CD8-positive, alpha-beta memory T cell (primary cell): ENCODE measurements at regions not wholly inside any gene's neighbourhood (a gene's known extent, or its start where the extent isn't known, plus 50 kb on each side); places are given as distances from the start of the nearest gene placed in this dataset.
A peak's percentile ranks its signal among the peaks of the same experiment; 100 is the strongest.
"Not testable (repeated sequence)": the region's sequence is repeated elsewhere in the genome, so short reads cannot be mapped to it uniquely, and the experiment has no call there.

Source experiments
- CTCF ChIA-PET: fragments of 350-600 bp; sonication (Branson Sonifier 250); formaldehyde crosslinking; loops from one replicate; lab custom pipeline; 2021; ENCODE audit warnings: antibody characterized with exemption; lab: Charles Lee
- POLR2A ChIA-PET: fragments of 350-600 bp; sonication (Branson Sonifier 250); formaldehyde crosslinking; loops from one replicate; lab custom pipeline; 2021; ENCODE audit warnings: antibody characterized with exemption; lab: Charles Lee
- DNase-seq, 5 donors: peaks; one replicate each; pipeline versions ENCODE4 v3.0.0 to v3.0.0-alpha.2; 2020 to 2022; ENCODE audit warnings: mixed read lengths in 1 of 5
- H3K27ac ChIP-seq: one replicate; pipeline ENCODE4 v1.7.0; 2013; ENCODE audit warnings: low read depth, mild to moderate bottlenecking, low read length, moderate library complexity
- H3K27me3 ChIP-seq: 2 replicates; pipeline ENCODE4 v1.7.0; 2013; ENCODE audit warnings: low read length, mild to moderate bottlenecking; ENCODE audit not compliant: insufficient read depth, poor library complexity, severe bottlenecking
- H3K36me3 ChIP-seq: 2 replicates; pipeline ENCODE4 v1.7.0; 2013; ENCODE audit warnings: mild to moderate bottlenecking, low read length, moderate library complexity; ENCODE audit not compliant: insufficient read depth
- H3K4me1 ChIP-seq: 2 replicates; pipeline ENCODE4 v1.7.0; 2013; ENCODE audit warnings: mild to moderate bottlenecking, low read length, moderate library complexity; ENCODE audit not compliant: insufficient read depth
- H3K4me3 ChIP-seq: 2 replicates; pipeline ENCODE4 v1.7.0; 2013; ENCODE audit warnings: mild to moderate bottlenecking, low read length
- H3K9me3 ChIP-seq: 2 replicates; pipeline ENCODE4 v1.7.0; 2013; ENCODE audit warnings: mild to moderate bottlenecking, low read length
- H3K27ac Mint-ChIP-seq, 8 donors: one replicate each; pipeline ENCODE4 v1.8.0; 2020 to 2021; ENCODE audit warnings: mixed read lengths in 8 of 8, mild to moderate bottlenecking in 6 of 8, inconsistent platforms in 3 of 8, moderate library complexity in 3 of 8
- H3K27me3 Mint-ChIP-seq, 2 donors: one replicate each; pipeline ENCODE4 v1.8.0; 2020 to 2021; ENCODE audit warnings: mixed read lengths in 2 of 2, mild to moderate bottlenecking in 1 of 2, moderate library complexity in 1 of 2
- H3K36me3 Mint-ChIP-seq, 3 donors: one replicate each; pipeline ENCODE4 v1.8.0; 2020 to 2021; ENCODE audit warnings: mixed read lengths in 3 of 3, inconsistent platforms in 1 of 3, mild to moderate bottlenecking in 1 of 3
- H3K4me1 Mint-ChIP-seq, 3 donors: one replicate each; pipeline ENCODE4 v1.8.0; 2020 to 2021; ENCODE audit warnings: mixed read lengths in 3 of 3, inconsistent platforms in 1 of 3, mild to moderate bottlenecking in 1 of 3
- H3K4me3 Mint-ChIP-seq, 7 donors: one replicate each; pipeline ENCODE4 v1.8.0; 2020 to 2021; ENCODE audit warnings: mixed read lengths in 7 of 7, mild to moderate bottlenecking in 6 of 7, moderate library complexity in 4 of 7, inconsistent platforms in 2 of 7
- H3K9me3 Mint-ChIP-seq, 5 donors: one replicate each; pipeline ENCODE4 v1.8.0; 2020 to 2022; ENCODE audit warnings: mixed read lengths in 5 of 5, mild to moderate bottlenecking in 3 of 5, moderate library complexity in 2 of 5, inconsistent platforms in 1 of 5

DNA sequence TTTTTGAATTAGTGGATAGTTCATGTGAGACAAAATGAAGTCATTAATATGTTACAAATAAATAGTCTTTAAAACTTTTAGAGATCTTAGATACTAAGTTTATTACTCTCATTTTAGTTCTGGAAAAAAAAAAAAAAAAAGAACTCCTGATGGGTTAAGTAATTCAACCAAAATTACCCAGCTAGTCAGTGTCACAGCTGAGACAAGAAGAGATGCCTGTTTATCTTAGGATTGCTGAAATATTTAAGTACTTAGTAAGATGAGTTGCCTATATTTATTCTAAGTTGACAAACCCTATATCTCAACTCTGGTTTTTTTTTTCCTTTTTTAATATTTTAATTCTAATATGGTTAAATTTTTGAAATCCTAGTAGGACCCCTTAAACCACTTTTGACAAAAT, 781.0 kb upstream of the LRRN3 start:
- ChIA-PET POLR2A (no interaction called here), CTCF (no interaction called here)
- H3K4me3 Mint-ChIP-seq, result no peak overlapping the region
- H3K36me3 Mint-ChIP-seq, result no peaks in the 10 kb centered on the region
- H3K36me3 ChIP-seq, result no peaks in the 10 kb centered on the region
- no peak for DNase-seq
- H3K4me1 ChIP-seq, result no peaks in the 10 kb centered on the region
- H3K9me3 Mint-ChIP-seq, result peaks cover 0 to 4% (median 2%) of the 10 kb centered on the region in 5 donors
- H3K4me3 ChIP-seq, result no peak overlapping the region
- H3K27me3 ChIP-seq, result no peaks in the 10 kb centered on the region
- H3K4me1 Mint-ChIP-seq, result no peaks in the 10 kb centered on the region
- no peaks in the 10 kb centered on the region for H3K9me3 ChIP-seq
- no peaks in the 10 kb centered on the region for H3K27me3 Mint-ChIP-seq
- H3K27ac ChIP-seq, result no peak overlapping the region
- H3K27ac Mint-ChIP-seq, result no peak overlapping the region

DNA sequence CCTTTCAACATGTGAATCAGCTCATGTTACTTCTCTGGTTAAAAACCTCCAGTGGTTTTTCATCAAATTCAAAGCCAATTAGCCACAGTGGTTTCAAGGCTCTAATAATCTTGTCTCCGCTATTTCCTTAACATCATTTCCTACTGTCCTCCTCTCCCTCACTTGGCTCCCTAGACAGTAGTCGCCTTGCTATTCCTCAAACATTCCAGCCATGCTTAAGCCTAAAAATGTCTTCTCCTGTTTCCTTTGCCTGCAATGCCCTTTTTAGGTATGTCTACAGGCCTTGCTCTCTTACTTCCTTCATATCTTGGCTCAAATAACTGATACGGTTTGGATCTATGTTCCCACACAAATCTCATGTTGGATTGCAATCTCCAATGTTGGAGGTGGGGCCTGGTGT, 779.4 kb upstream of the LRRN3 start:
- Histone ChIP-seq H3K36me3 (no peaks in the 10 kb centered on the region), H3K27me3 (no peaks in the 10 kb centered on the region), H3K4me3 (no peak overlapping the region), H3K4me1 (no peaks in the 10 kb centered on the region), H3K27ac (no peak overlapping the region), H3K9me3 (no peaks in the 10 kb centered on the region)
- no peaks in the 10 kb centered on the region for H3K4me1 Mint-ChIP-seq
- H3K9me3 Mint-ChIP-seq, result peaks cover 0 to 4% (median 2%) of the 10 kb centered on the region in 5 donors
- no peaks in the 10 kb centered on the region for H3K36me3 Mint-ChIP-seq
- DNase-seq, result no peak
- ChIA-PET POLR2A (no interaction called here), CTCF (no interaction called here)
- no peaks in the 10 kb centered on the region for H3K27me3 Mint-ChIP-seq
- peak overlapping the region in 1 of 8 donors; percentile 25 for H3K27ac Mint-ChIP-seq
- no peak overlapping the region for H3K4me3 Mint-ChIP-seq

DNA sequence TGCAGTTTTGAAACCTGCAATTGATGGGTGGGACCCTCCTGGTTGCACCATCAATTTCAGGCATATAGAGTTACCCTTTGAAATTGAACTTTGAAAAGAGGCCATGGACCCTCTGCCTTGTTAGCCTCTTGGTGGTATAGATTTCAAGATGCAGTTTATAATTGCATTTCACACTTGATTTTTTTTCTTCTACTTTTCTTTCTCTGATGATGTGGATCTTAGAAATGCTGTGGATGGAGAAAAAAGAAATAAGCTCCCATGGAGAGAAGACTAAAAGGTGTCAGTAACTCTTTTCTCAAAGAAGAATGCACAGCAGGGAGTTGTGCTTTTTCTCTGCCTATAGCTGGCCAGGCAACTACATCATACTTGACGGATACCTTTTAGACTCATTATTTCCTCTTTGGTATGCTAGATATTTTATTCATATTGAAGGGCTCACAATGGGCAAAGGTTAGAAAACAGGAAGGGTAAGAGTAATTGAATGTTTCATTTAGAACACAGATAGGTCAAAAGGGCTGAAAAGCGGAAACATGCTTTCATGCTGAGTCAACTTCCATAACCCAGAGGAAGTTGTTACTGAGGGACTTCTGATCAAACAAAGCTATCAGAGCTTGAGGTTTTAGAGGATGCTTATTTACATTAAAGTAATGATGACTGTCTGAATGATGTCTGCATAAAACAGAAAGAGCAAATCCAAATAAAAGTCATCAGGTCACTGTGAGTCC, 773.2 kb upstream of the LRRN3 start:
- Histone ChIP-seq H3K9me3 (no peaks in the 10 kb centered on the region), H3K27me3 (no peaks in the 10 kb centered on the region), H3K4me3 (no peak overlapping the region), H3K36me3 (no peaks in the 10 kb centered on the region), H3K4me1 (no peaks in the 10 kb centered on the region), H3K27ac (no peak overlapping the region)
- H3K9me3 Mint-ChIP-seq, result peaks cover 6 to 13% (median 9%) of the 10 kb centered on the region in 5 donors
- no peaks in the 10 kb centered on the region for H3K36me3 Mint-ChIP-seq
- POLR2A ChIA-PET, result no interaction called here
- no peak overlapping the region for H3K4me3 Mint-ChIP-seq
- peaks cover 0 to 1% of the 10 kb centered on the region in 2 donors for H3K27me3 Mint-ChIP-seq
- no peak overlapping the region for H3K27ac Mint-ChIP-seq
- no peak for DNase-seq
- CTCF ChIA-PET, result no interaction called here
- H3K4me1 Mint-ChIP-seq, result no peaks in the 10 kb centered on the region

DNA sequence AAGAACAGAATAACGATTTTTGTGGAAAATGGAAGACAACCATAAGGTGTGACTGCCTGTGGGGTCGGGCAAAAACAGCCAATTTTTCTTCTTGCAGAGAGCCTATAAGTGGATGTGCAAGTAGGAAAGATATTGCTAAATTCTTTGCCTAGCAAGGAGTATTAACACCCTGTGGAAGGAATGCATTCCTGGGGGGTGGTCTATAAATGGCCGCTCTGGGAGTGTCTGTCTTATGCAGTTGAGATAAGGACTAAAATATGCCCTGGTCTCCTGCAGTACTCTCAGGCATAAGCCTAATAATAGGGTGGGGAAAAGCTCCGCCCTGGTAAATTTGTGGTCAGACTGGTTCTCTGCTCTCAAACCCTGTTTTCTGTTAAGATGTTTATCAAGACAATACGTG, 770.6 kb upstream of the LRRN3 start:
- H3K4me1 Mint-ChIP-seq, POLR2A ChIA-PET, H3K36me3 Mint-ChIP-seq, CTCF ChIA-PET, H3K27ac Mint-ChIP-seq, H3K9me3 ChIP-seq, H3K4me3 ChIP-seq, H3K27ac ChIP-seq, H3K4me1 ChIP-seq, DNase-seq, H3K4me3 Mint-ChIP-seq, H3K36me3 ChIP-seq, H3K27me3 ChIP-seq, H3K27me3 Mint-ChIP-seq: not testable (repeated sequence)
- peaks cover 6 to 13% (median 8%) of the 10 kb centered on the region in 5 donors for H3K9me3 Mint-ChIP-seq

DNA sequence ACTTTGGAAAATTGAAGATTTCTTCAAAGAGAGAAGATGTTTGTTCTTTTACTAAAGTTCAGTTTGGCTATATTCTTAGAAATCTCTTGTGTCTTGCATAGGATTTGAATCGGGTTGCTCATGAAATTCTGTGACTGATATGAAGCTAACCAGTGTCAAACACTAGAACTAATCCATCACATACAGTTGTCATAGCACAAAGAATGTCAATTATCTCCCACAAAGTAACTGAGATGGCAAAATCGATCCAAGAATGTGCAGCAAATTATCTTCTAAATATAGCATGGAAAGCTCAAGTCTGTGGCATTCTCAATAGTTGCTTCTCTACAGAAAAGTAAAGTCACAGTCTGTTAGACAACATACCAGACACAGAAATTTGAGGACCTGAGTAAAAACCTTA, 768.1 kb upstream of the LRRN3 start:
- Histone ChIP-seq H3K27ac (no peak overlapping the region), H3K27me3 (no peaks in the 10 kb centered on the region), H3K4me1 (no peaks in the 10 kb centered on the region), H3K4me3 (no peak overlapping the region), H3K36me3 (no peaks in the 10 kb centered on the region), H3K9me3 (no peaks in the 10 kb centered on the region)
- ChIA-PET POLR2A (no interaction called here), CTCF (no interaction called here)
- Mint-ChIP-seq H3K4me3 (no peak overlapping the region), H3K36me3 (no peaks in the 10 kb centered on the region), H3K9me3 (peaks cover 6 to 13% (median 9%) of the 10 kb centered on the region in 5 donors), H3K27ac (no peak overlapping the region), H3K27me3 (peaks cover 0 to 1% of the 10 kb centered on the region in 2 donors), H3K4me1 (no peaks in the 10 kb centered on the region)
- DNase-seq, result no peak

GRCh38 chr7:110326966-110327365, 764.0 kb upstream of the LRRN3 start:
- H3K27ac Mint-ChIP-seq, result no peak overlapping the region
- Histone ChIP-seq H3K27me3 (no peaks in the 10 kb centered on the region), H3K4me1 (no peaks in the 10 kb centered on the region), H3K27ac (no peak overlapping the region), H3K4me3 (no peak overlapping the region), H3K9me3 (no peaks in the 10 kb centered on the region), H3K36me3 (no peaks in the 10 kb centered on the region)
- H3K27me3 Mint-ChIP-seq, result peaks cover 0 to 1% of the 10 kb centered on the region in 2 donors
- H3K4me1 Mint-ChIP-seq, result no peaks in the 10 kb centered on the region
- no peak for DNase-seq
- H3K4me3 Mint-ChIP-seq, result no peak overlapping the region
- peaks cover 0 to 3% (median 0%) of the 10 kb centered on the region in 5 donors for H3K9me3 Mint-ChIP-seq
- ChIA-PET POLR2A (no interaction called here), CTCF (no interaction called here)
- H3K36me3 Mint-ChIP-seq, result no peaks in the 10 kb centered on the region

- no peak overlapping the region for H3K27ac ChIP-seq
- H3K4me3 ChIP-seq, result no peak overlapping the region
- ChIA-PET POLR2A (no interaction called here), CTCF (no interaction called here)
- Mint-ChIP-seq H3K27me3 (no peaks in the 10 kb centered on the region), H3K4me1 (no peaks in the 10 kb centered on the region), H3K27ac (no peak overlapping the region), H3K36me3 (no peaks in the 10 kb centered on the region), H3K4me3 (no peak overlapping the region), H3K9me3 (peaks cover 0 to 5% (median 2%) of the 10 kb centered on the region in 5 donors)
- no peaks in the 10 kb centered on the region for H3K9me3 ChIP-seq
- no peaks in the 10 kb centered on the region for H3K4me1 ChIP-seq
- H3K27me3 ChIP-seq, result no peaks in the 10 kb centered on the region
- no peak for DNase-seq
- no peaks in the 10 kb centered on the region for H3K36me3 ChIP-seq
Observed at GRCh38 chr7:110336423-110336822, 754.5 kb upstream of the LRRN3 start.

- Mint-ChIP-seq H3K9me3 (peaks cover 0 to 5% (median 2%) of the 10 kb centered on the region in 5 donors), H3K4me3 (no peak overlapping the region), H3K4me1 (no peaks in the 10 kb centered on the region), H3K27me3 (no peaks in the 10 kb centered on the region), H3K36me3 (no peaks in the 10 kb centered on the region), H3K27ac (no peak overlapping the region)
- Histone ChIP-seq H3K27ac (no peak overlapping the region), H3K36me3 (no peaks in the 10 kb centered on the region), H3K4me1 (no peaks in the 10 kb centered on the region), H3K9me3 (no peaks in the 10 kb centered on the region), H3K4me3 (no peak overlapping the region), H3K27me3 (no peaks in the 10 kb centered on the region)
- POLR2A ChIA-PET, result no interaction called here
- CTCF ChIA-PET, result no interaction called here
- no peak for DNase-seq
Observed at GRCh38 chr7:110337646-110338045, 753.3 kb upstream of the LRRN3 start.
